A549 (cell line): ENCODE measurements at regions not wholly inside any gene's neighbourhood (a gene's known extent, or its start where the extent isn't known, plus 50 kb on each side); places are given as distances from the start of the nearest gene placed in this dataset.

ENCODE experiments used
- ATAC-seq, 2 experiments: fragments of 200-7000 bp in 1 of 2; fragments of >200 bp in 1 of 2; cut with Nextera tagmentation in 1 of 2; cut with Tn5 transposase in 1 of 2; 3 replicates each; pipeline versions ENCODE4 v1.8.0 to v1.9.1; 2018 to 2020; ENCODE audit warnings: mild to moderate bottlenecking in 1 of 2, moderate library complexity in 1 of 2
- CTCF ChIA-PET: fragments of 300-600 bp; sonication (Branson Sonifier 250); formaldehyde crosslinking; extraction: SDS; loops from one replicate; lab custom pipeline; 2021; ENCODE audit warnings: antibody characterized with exemption, inconsistent platforms; lab: Yijun Ruan, JAX
- POLR2A ChIA-PET: fragments of 350-600 bp; formaldehyde crosslinking; extraction: SDS; loops from one replicate; lab custom pipeline; 2021; ENCODE audit warnings: antibody characterized with exemption, inconsistent platforms; lab: Yijun Ruan, JAX
- DNase-seq, 2 experiments: peaks; one replicate each; pipeline versions ENCODE4 v3.0.0 to v3.0.0-alpha.2; 2011 to 2016; ENCODE audit warnings: low read depth in 1 of 2, low spot score in 1 of 2
- FAIRE-seq: peaks from 2 replicates; lab custom pipeline; 2011; peaks lifted over from hg19 to GRCh38; lab: Jason Lieb, UNC
- H3K27ac ChIP-seq, 2 experiments: fragments of >200 bp; sonication (Bioruptor Twin); formaldehyde crosslinking; 3 replicates each; pipeline ENCODE4 v1.5.1; 2016 to 2017
- H3K4me1 ChIP-seq: fragments of >200 bp; sonication (Bioruptor Twin); formaldehyde crosslinking; 3 replicates; pipeline ENCODE4 v1.6.1; 2016
- H3K4me2 ChIP-seq: fragments of >200 bp; sonication (Bioruptor Twin); formaldehyde crosslinking; 3 replicates; pipeline ENCODE4 v1.6.1; 2016
- H3K4me3 ChIP-seq: fragments of >200 bp; sonication (Bioruptor Twin); formaldehyde crosslinking; 3 replicates; pipeline ENCODE4 v1.5.1; 2016
- H3K9me3 ChIP-seq: fragments of >200 bp; sonication (Bioruptor Twin); formaldehyde crosslinking; 3 replicates; pipeline ENCODE4 v1.6.1; 2016
- CBX2 ChIP-seq: fragments of 200-600 bp; sonication (generic); IDR thresholded peaks from 2 replicates; pipeline ENCODE4 v1.6.1; 2016; ENCODE audit warnings: low read depth, mild to moderate bottlenecking, borderline replicate concordance
- CBX8 ChIP-seq: fragments of 200-600 bp; sonication (generic); IDR thresholded peaks from 2 replicates; pipeline ENCODE4 v1.6.1; 2016
- CEBPB ChIP-seq, 2 experiments: fragments of >200 bp in 1 of 2; sonication (Bioruptor Twin) in 1 of 2; formaldehyde crosslinking in 1 of 2; IDR thresholded peaks; 2 replicates each; pipeline ENCODE4 v1.6.1; 2012 to 2016
- ESRRA ChIP-seq: fragments of 150-350 bp; IDR thresholded peaks from 2 replicates; pipeline ENCODE4 v1.6.1; 2014; ENCODE audit warnings: mild to moderate bottlenecking, low read length, borderline replicate concordance
- FOSL2 ChIP-seq, 2 experiments: fragments of 450-650 bp in 1 of 2; fragments of >200 bp in 1 of 2; sonication (Bioruptor Twin) in 1 of 2; formaldehyde crosslinking; IDR thresholded peaks; 2 replicates each; pipeline versions ENCODE4 v1.5.0 to v1.6.1; 2016 to 2020; ENCODE audit warnings: mild to moderate bottlenecking in 1 of 2, moderate library complexity in 1 of 2
- GATA3 ChIP-seq: IDR thresholded peaks from 2 replicates; pipeline ENCODE4 v1.6.1; 2012; ENCODE audit warnings: borderline replicate concordance
- HOXB13 ChIP-seq: fragments of 250-450 bp; sonication (Bioruptor Pico); IDR thresholded peaks from 2 replicates; pipeline ENCODE4 v1.5.0; 2020; ENCODE audit warnings: low read depth, mild to moderate bottlenecking, moderate library complexity
- JUNB ChIP-seq: fragments of >200 bp; sonication (Bioruptor Twin); formaldehyde crosslinking; IDR thresholded peaks from 2 replicates; pipeline ENCODE4 v1.6.1; 2016
- KDM1A ChIP-seq: fragments of 200-600 bp; sonication (generic); IDR thresholded peaks from 2 replicates; pipeline ENCODE4 v1.6.1; 2016; ENCODE audit warnings: low read depth, mild to moderate bottlenecking
- MYC ChIP-seq: IDR thresholded peaks from 2 replicates; pipeline ENCODE4 v1.6.1; 2012; ENCODE audit warnings: mild to moderate bottlenecking, inconsistent platforms, low read length, improper control_type of control experiment, borderline replicate concordance
- POLR2AphosphoS2 ChIP-seq: conservative IDR thresholded peaks from 2 replicates; pipeline ENCODE4 v1.6.1; 2012; ENCODE audit warnings: low read length, improper control_type of control experiment, inconsistent platforms
- RAD21 ChIP-seq, 2 experiments: fragments of >200 bp in 1 of 2; sonication (Bioruptor Twin) in 1 of 2; formaldehyde crosslinking in 1 of 2; IDR thresholded peaks in 1 of 2; conservative IDR thresholded peaks in 1 of 2; 2 replicates in 1 of 2; 3 replicates in 1 of 2; pipeline ENCODE4 v1.6.1; 2012 to 2018; ENCODE audit warnings: inconsistent platforms in 1 of 2
- RARB ChIP-seq: fragments of 250-450 bp; sonication (Bioruptor Pico); IDR thresholded peaks from 2 replicates; pipeline ENCODE4 v1.8.0; 2021; ENCODE audit warnings: mild to moderate bottlenecking, moderate library complexity
- RNF2 ChIP-seq: fragments of 200-600 bp; sonication (generic); IDR thresholded peaks from 2 replicates; pipeline ENCODE4 v1.6.1; 2016; ENCODE audit warnings: low read depth, mild to moderate bottlenecking, antibody characterized with exemption, moderate library complexity, borderline replicate concordance
- SMC3 ChIP-seq: fragments of >200 bp; sonication (Bioruptor Twin); formaldehyde crosslinking; IDR thresholded peaks from 3 replicates; pipeline ENCODE4 v1.6.1; 2018; ENCODE audit warnings: inconsistent platforms
- SREBF2 ChIP-seq: fragments of 450-650 bp; IDR thresholded peaks from 2 replicates; pipeline ENCODE4 v1.6.1; 2014; ENCODE audit warnings: mild to moderate bottlenecking, moderate library complexity
- TFCP2L1 ChIP-seq: fragments of 250-450 bp; sonication (Bioruptor Pico); IDR thresholded peaks from 2 replicates; pipeline ENCODE4 v1.5.0; 2021; ENCODE audit warnings: mild to moderate bottlenecking
- ZC3H11A ChIP-seq: fragments of 450-650 bp; IDR thresholded peaks from 2 replicates; pipeline ENCODE4 v1.6.1; 2014; ENCODE audit warnings: antibody characterized with exemption, mild to moderate bottlenecking
- ZNF302 ChIP-seq: fragments of 250-450 bp; sonication (Bioruptor Pico); IDR thresholded peaks from 2 replicates; pipeline ENCODE4 v1.9.0; 2021; ENCODE audit warnings: inconsistent platforms, mild to moderate bottlenecking, moderate library complexity
- WGBS: methylation state at CpG from one replicate; pipeline ENCODE4 v1.1.6; 2017; ENCODE audit errors: missing lambda C conversion rate; 5-methylcytosine and 5-hydroxymethylcytosine counted together
- TF ChIP-seq, protein P1 (sequence below): fragments of >200 bp; sonication (Bioruptor Twin); formaldehyde crosslinking; IDR thresholded peaks from 3 replicates; pipeline ENCODE4 v1.5.1; 2016
- TF ChIP-seq, protein P2 (sequence below): IDR thresholded peaks from 2 replicates; pipeline ENCODE4 v1.6.1; 2012
- TF ChIP-seq, protein P3 (sequence below): fragments of 150-350 bp; IDR thresholded peaks from 2 replicates; pipeline ENCODE4 v1.6.1; 2014; ENCODE audit warnings: low read depth, mild to moderate bottlenecking, low read length
- TF ChIP-seq, protein P4 (sequence below): fragments of 250-450 bp; sonication (Bioruptor Pico); IDR thresholded peaks from 2 replicates; pipeline ENCODE4 v1.5.0; 2021; ENCODE audit warnings: mild to moderate bottlenecking, moderate library complexity, borderline replicate concordance
- TF ChIP-seq, protein P5 (sequence below): fragments of 200-600 bp; sonication (generic); IDR thresholded peaks from 2 replicates; pipeline ENCODE4 v1.6.1; 2016; ENCODE audit warnings: antibody characterized with exemption, mild to moderate bottlenecking, moderate library complexity

DNA sequence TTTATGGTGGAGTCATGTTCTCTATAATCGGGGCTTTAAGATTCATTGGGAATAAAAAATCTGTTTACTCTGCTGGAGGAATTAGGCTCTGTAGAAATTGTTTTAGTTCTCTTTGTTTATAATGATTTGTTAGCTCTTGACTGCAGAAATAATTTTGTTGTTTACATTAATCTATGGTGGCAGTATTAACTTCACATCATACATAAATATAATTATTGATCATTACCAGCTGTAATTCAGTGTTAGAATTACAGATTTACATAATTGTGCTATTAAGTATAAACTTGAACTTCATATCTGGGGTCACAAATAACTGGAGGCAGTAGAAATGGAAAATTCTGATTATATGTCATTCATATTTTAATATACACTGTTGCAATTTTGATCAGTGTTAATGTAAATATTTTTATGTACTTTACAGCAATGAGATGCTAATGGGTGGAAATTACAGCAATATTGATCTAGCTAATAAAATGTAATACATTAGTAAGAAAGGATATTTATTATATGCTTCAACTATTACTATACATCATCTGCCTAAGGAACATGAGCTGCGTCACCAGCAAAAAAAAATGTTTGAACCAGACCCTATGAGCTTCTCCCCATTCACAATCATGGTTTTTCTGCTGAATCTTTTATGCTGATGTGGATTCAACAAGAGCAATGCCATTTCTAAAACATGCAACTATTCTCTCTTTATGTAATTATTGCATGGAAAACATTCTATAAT lies 846.6 kb downstream of the NR2F1-AS1 start (continued):
- TF ChIP-seq, protein P1, sequence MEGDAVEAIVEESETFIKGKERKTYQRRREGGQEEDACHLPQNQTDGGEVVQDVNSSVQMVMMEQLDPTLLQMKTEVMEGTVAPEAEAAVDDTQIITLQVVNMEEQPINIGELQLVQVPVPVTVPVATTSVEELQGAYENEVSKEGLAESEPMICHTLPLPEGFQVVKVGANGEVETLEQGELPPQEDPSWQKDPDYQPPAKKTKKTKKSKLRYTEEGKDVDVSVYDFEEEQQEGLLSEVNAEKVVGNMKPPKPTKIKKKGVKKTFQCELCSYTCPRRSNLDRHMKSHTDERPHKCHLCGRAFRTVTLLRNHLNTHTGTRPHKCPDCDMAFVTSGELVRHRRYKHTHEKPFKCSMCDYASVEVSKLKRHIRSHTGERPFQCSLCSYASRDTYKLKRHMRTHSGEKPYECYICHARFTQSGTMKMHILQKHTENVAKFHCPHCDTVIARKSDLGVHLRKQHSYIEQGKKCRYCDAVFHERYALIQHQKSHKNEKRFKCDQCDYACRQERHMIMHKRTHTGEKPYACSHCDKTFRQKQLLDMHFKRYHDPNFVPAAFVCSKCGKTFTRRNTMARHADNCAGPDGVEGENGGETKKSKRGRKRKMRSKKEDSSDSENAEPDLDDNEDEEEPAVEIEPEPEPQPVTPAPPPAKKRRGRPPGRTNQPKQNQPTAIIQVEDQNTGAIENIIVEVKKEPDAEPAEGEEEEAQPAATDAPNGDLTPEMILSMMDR, result no peak
- TF ChIP-seq GATA3 (no peak), SMC3 (no peak), FOSL2 (IDR thresholded peaks at IDR 0.05) (no peak), FOSL2 (CRISPR knock-in tag; IDR thresholded peaks at IDR 0.05) (no peak), RNF2 (no peak)

DNA sequence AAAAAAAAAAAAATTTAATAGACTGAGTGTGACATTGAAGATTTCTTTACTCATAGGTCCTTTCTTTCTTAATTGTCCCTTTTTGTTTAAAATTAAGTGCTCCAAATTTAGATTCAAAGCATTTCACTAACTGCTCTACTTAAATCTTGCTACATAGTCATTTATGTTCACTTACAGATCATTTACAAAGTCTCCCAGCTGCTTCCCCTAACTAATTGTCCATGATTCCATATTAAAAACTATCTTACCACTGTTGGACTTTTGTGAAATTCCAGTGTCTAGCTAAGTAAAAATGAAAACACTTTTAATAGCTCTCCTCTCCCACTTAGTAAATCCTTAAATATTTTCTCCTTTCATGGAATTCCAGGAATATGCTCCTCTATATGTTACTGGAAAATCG lies 850.5 kb downstream of the NR2F1-AS1 start:
- DNase-seq (no peak), FAIRE-seq (no peak), ATAC-seq (no peak)
- ChIA-PET CTCF (no interaction called here), POLR2A (no interaction called here)
- WGBS, result 51% methylated on average over 1 of the region's 1 CpG
- Histone ChIP-seq H3K27ac (no peak overlapping the region), H3K4me3 (no peak overlapping the region), H3K4me2 (no peak overlapping the region), H3K9me3 (no peaks in the 10 kb centered on the region), H3K4me1 (no peaks in the 10 kb centered on the region)
- no peak for TF ChIP-seq JUNB
- no peak for TF ChIP-seq ZC3H11A
- TF ChIP-seq RAD21 (conservative IDR thresholded peaks at IDR 0.05 in 1 of 2, IDR thresholded peaks at IDR 0.05 in 1 of 2), result no peak
- no peak for TF ChIP-seq CBX2
- TF ChIP-seq, protein P2, sequence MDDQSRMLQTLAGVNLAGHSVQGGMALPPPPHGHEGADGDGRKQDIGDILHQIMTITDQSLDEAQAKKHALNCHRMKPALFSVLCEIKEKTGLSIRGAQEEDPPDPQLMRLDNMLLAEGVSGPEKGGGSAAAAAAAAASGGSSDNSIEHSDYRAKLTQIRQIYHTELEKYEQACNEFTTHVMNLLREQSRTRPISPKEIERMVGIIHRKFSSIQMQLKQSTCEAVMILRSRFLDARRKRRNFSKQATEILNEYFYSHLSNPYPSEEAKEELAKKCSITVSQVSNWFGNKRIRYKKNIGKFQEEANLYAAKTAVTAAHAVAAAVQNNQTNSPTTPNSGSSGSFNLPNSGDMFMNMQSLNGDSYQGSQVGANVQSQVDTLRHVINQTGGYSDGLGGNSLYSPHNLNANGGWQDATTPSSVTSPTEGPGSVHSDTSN, result no peak
- TF ChIP-seq ZNF302, result no peak
- no peak for TF ChIP-seq ESRRA
- no peak for TF ChIP-seq CBX8
- TF ChIP-seq, protein P3, sequence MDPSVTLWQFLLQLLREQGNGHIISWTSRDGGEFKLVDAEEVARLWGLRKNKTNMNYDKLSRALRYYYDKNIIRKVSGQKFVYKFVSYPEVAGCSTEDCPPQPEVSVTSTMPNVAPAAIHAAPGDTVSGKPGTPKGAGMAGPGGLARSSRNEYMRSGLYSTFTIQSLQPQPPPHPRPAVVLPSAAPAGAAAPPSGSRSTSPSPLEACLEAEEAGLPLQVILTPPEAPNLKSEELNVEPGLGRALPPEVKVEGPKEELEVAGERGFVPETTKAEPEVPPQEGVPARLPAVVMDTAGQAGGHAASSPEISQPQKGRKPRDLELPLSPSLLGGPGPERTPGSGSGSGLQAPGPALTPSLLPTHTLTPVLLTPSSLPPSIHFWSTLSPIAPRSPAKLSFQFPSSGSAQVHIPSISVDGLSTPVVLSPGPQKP, result no peak
- TF ChIP-seq RNF2, result no peak
- no peak for TF ChIP-seq TFCP2L1 (CRISPR knock-in tag)
- TF ChIP-seq KDM1A, result no peak
- TF ChIP-seq MYC, result no peak
- TF ChIP-seq RARB (CRISPR knock-in tag), result no peak
- no peak for TF ChIP-seq CEBPB (IDR thresholded peaks at IDR 0.05)
- no peak for TF ChIP-seq HOXB13 (CRISPR knock-in tag)
- no peak for TF ChIP-seq POLR2AphosphoS2
- TF ChIP-seq, protein P4, sequence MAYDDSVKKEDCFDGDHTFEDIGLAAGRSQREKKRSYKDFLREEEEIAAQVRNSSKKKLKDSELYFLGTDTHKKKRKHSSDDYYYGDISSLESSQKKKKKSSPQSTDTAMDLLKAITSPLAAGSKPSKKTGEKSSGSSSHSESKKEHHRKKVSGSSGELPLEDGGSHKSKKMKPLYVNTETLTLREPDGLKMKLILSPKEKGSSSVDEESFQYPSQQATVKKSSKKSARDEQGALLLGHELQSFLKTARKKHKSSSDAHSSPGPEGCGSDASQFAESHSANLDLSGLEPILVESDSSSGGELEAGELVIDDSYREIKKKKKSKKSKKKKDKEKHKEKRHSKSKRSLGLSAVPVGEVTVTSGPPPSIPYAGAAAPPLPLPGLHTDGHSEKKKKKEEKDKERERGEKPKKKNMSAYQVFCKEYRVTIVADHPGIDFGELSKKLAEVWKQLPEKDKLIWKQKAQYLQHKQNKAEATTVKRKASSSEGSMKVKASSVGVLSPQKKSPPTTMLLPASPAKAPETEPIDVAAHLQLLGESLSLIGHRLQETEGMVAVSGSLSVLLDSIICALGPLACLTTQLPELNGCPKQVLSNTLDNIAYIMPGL (CRISPR knock-in tag), result no peak
- no peak for TF ChIP-seq SREBF2
- TF ChIP-seq, protein P5, sequence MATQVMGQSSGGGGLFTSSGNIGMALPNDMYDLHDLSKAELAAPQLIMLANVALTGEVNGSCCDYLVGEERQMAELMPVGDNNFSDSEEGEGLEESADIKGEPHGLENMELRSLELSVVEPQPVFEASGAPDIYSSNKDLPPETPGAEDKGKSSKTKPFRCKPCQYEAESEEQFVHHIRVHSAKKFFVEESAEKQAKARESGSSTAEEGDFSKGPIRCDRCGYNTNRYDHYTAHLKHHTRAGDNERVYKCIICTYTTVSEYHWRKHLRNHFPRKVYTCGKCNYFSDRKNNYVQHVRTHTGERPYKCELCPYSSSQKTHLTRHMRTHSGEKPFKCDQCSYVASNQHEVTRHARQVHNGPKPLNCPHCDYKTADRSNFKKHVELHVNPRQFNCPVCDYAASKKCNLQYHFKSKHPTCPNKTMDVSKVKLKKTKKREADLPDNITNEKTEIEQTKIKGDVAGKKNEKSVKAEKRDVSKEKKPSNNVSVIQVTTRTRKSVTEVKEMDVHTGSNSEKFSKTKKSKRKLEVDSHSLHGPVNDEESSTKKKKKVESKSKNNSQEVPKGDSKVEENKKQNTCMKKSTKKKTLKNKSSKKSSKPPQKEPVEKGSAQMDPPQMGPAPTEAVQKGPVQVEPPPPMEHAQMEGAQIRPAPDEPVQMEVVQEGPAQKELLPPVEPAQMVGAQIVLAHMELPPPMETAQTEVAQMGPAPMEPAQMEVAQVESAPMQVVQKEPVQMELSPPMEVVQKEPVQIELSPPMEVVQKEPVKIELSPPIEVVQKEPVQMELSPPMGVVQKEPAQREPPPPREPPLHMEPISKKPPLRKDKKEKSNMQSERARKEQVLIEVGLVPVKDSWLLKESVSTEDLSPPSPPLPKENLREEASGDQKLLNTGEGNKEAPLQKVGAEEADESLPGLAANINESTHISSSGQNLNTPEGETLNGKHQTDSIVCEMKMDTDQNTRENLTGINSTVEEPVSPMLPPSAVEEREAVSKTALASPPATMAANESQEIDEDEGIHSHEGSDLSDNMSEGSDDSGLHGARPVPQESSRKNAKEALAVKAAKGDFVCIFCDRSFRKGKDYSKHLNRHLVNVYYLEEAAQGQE, result no peak
